OCI-LY3 (cell line): ENCODE measurements at regions not wholly inside any gene's neighbourhood (a gene's known extent, or its start where the extent isn't known, plus 50 kb on each side); places are given as distances from the start of the nearest gene placed in this dataset.

ENCODE experiments used
- CTCF ChIP-seq: fragments of 200-600, 300-600 bp; sonication (generic); IDR thresholded peaks from 2 replicates; pipeline ENCODE4 v1.5.1; 2014; ENCODE audit warnings: antibody characterized with exemption, low read length, low read depth
- EZH2phosphoT487 ChIP-seq: fragments of 200-600 bp; shearing (Covaris generic); IDR thresholded peaks from 2 replicates; pipeline ENCODE4 v1.6.1; 2018; ENCODE audit warnings: antibody characterized with exemption, mixed run types, low read depth

- no peak for TF ChIP-seq CTCF
- TF ChIP-seq EZH2phosphoT487, result no peak
Measured at GRCh38 chr1:82125119-82125518, 324.4 kb downstream of the ADGRL2 start.
